ENCODE measurements at regions not wholly inside any gene's neighbourhood (a gene's known extent, or its start where the extent isn't known, plus 50 kb on each side); places are given as distances from the start of the nearest gene placed in this dataset.

DNA sequence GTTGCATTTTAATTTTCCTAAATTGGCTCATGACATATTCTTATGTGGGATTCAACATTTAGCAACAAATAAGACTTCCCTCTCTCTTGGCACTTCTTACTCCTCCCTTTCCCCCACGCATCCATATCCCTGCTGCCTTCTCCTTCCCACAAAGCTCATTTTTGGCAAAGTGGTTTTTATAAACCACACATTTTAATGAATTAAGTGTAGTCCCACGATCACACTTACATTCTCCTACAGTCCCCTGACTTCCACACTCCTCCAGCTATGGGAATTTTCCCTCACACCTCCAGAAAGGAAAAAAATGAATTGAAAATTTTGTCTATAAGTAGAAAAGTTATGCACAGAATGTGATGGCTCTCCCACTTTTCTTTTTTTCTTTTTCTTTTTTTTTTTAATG is 345.0 kb downstream of the CD83 start:
- no peak for DNase-seq
- POLR2A ChIA-PET, result no interaction called here
- H3K4me1 Mint-ChIP-seq (ENCODE audit: low read depth, unreplicated experiment), result no peaks in the 10 kb centered on the region
- H3K9me3 ChIP-seq, result no peaks in the 10 kb centered on the region
- H3K36me3 ChIP-seq (ENCODE audit: control insufficient read depth, insufficient read depth, low read length), result no peaks in the 10 kb centered on the region
- no peaks in the 10 kb centered on the region for H3K4me1 ChIP-seq
- H3K4me3 Mint-ChIP-seq (ENCODE audit: unreplicated experiment), result no peak overlapping the region
- no peaks in the 10 kb centered on the region for H3K36me3 Mint-ChIP-seq (ENCODE audit: insufficient read depth, unreplicated experiment)
- CTCF ChIA-PET, result interaction anchor here (0.5 kb wide), 1 partner anchor 198 kb away, joined by 3 read pairs; no protein-coding TSS in a partner anchor
- peaks cover 17% of the 10 kb centered on the region for H3K9me3 Mint-ChIP-seq (ENCODE audit: unreplicated experiment)
- no peak overlapping the region for H3K27ac Mint-ChIP-seq (ENCODE audit: unreplicated experiment)
- intact Hi-C loops (cut with micrococcal nuclease; ENCODE audit: unreplicated experiment), result no loop called here
- H3K4me3 ChIP-seq (ENCODE audit: low read depth, low read length), result no peak overlapping the region
- H3K27me3 ChIP-seq (replicated peaks; ENCODE audit: control insufficient read depth, insufficient read depth, low read length), result no peaks in the 10 kb centered on the region
- H3K27me3 Mint-ChIP-seq (ENCODE audit: insufficient read depth, unreplicated experiment), result no peaks in the 10 kb centered on the region
- TF ChIP-seq, protein P1, sequence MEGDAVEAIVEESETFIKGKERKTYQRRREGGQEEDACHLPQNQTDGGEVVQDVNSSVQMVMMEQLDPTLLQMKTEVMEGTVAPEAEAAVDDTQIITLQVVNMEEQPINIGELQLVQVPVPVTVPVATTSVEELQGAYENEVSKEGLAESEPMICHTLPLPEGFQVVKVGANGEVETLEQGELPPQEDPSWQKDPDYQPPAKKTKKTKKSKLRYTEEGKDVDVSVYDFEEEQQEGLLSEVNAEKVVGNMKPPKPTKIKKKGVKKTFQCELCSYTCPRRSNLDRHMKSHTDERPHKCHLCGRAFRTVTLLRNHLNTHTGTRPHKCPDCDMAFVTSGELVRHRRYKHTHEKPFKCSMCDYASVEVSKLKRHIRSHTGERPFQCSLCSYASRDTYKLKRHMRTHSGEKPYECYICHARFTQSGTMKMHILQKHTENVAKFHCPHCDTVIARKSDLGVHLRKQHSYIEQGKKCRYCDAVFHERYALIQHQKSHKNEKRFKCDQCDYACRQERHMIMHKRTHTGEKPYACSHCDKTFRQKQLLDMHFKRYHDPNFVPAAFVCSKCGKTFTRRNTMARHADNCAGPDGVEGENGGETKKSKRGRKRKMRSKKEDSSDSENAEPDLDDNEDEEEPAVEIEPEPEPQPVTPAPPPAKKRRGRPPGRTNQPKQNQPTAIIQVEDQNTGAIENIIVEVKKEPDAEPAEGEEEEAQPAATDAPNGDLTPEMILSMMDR (IDR thresholded peaks at IDR 0.05; ENCODE audit: insufficient read depth in 1 of 2, low read depth in 1 of 2, low read length in 1 of 2, severe bottlenecking in 1 of 2, unreplicated experiment in 1 of 2), result no peak
- BruUV-seq (replicated peaks), result no TSS peak

- Mint-ChIP-seq H3K36me3 (ENCODE audit: insufficient read depth, unreplicated experiment) (no peaks in the 10 kb centered on the region), H3K9me3 (ENCODE audit: unreplicated experiment) (peaks cover 17% of the 10 kb centered on the region), H3K27me3 (ENCODE audit: insufficient read depth, unreplicated experiment) (no peaks in the 10 kb centered on the region), H3K4me1 (ENCODE audit: low read depth, unreplicated experiment) (no peaks in the 10 kb centered on the region), H3K27ac (ENCODE audit: unreplicated experiment) (no peak overlapping the region), H3K4me3 (ENCODE audit: unreplicated experiment) (no peak overlapping the region)
- TF ChIP-seq, protein P1 (IDR thresholded peaks at IDR 0.05; ENCODE audit: insufficient read depth in 1 of 2, low read depth in 1 of 2, low read length in 1 of 2, severe bottlenecking in 1 of 2, unreplicated experiment in 1 of 2), result no peak
- no TSS peak for BruUV-seq (replicated peaks)
- Histone ChIP-seq H3K36me3 (ENCODE audit: control insufficient read depth, insufficient read depth, low read length) (no peaks in the 10 kb centered on the region), H3K4me3 (ENCODE audit: low read depth, low read length) (no peak overlapping the region), H3K27me3 (replicated peaks; ENCODE audit: control insufficient read depth, insufficient read depth, low read length) (no peaks in the 10 kb centered on the region), H3K4me1 (no peaks in the 10 kb centered on the region), H3K9me3 (no peaks in the 10 kb centered on the region)
- intact Hi-C loops (cut with micrococcal nuclease; ENCODE audit: unreplicated experiment), result no loop called here
- DNase-seq, result no peak
- ChIA-PET POLR2A (no interaction called here), CTCF (interaction anchor here (0.5 kb wide), 1 partner anchor 197 kb away, joined by 3 read pairs; no protein-coding TSS in a partner anchor)
Observed at GRCh38 chr6:14463110-14463509, 345.5 kb downstream of the CD83 start.

DNA sequence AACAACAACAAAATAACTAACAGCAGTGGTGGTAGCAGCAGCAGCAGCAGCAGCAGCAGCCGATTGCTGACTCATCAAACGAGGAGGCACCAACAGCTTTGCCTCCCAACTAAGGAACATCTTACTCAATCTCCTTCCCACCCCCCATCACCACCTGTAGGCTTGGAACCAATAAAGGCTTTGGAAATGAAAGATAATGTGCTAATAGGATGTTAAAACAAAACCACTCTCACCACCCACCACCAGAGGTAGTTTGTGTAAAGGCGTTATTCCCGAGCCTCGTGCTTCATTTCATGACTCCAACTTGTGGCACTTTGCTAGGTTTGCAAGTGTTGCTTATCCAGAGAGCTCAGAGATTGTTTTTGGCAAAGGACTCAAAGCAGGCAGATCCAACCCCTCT is 346.5 kb downstream of the CD83 start:
- H3K27ac Mint-ChIP-seq (ENCODE audit: unreplicated experiment), result no peak overlapping the region
- no peak overlapping the region for H3K4me3 Mint-ChIP-seq (ENCODE audit: unreplicated experiment)
- CTCF ChIA-PET, result no interaction called here
- TF ChIP-seq, protein P1 (IDR thresholded peaks at IDR 0.05; ENCODE audit: insufficient read depth in 1 of 2, low read depth in 1 of 2, low read length in 1 of 2, severe bottlenecking in 1 of 2, unreplicated experiment in 1 of 2), result no peak
- Histone ChIP-seq H3K9me3 (no peaks in the 10 kb centered on the region; the same call in 1 of the 2 replicates), H3K4me3 (ENCODE audit: low read depth, low read length) (no peak overlapping the region), H3K27me3 (replicated peaks; ENCODE audit: control insufficient read depth, insufficient read depth, low read length) (no peaks in the 10 kb centered on the region), H3K36me3 (ENCODE audit: control insufficient read depth, insufficient read depth, low read length) (no peaks in the 10 kb centered on the region), H3K4me1 (no peaks in the 10 kb centered on the region)
- intact Hi-C loops (cut with micrococcal nuclease; ENCODE audit: unreplicated experiment), result no loop called here
- no peaks in the 10 kb centered on the region for H3K27me3 Mint-ChIP-seq (ENCODE audit: insufficient read depth, unreplicated experiment)
- peaks cover 19% of the 10 kb centered on the region for H3K9me3 Mint-ChIP-seq (ENCODE audit: unreplicated experiment)
- DNase-seq, result peak in 1 of 2 experiments; percentile 18
- POLR2A ChIA-PET, result no interaction called here
- no TSS peak for BruUV-seq (replicated peaks)
- no peaks in the 10 kb centered on the region for H3K36me3 Mint-ChIP-seq (ENCODE audit: insufficient read depth, unreplicated experiment)
- no peaks in the 10 kb centered on the region for H3K4me1 Mint-ChIP-seq (ENCODE audit: low read depth, unreplicated experiment)

Measured in Caco-2 (cell line).